Stimulated activated naive CD8-positive, alpha-beta T cell treated with anti-CD3 and anti-CD28 coated beads, Interleukin-15, Interleukin-2, amounts not matched to agents 100 ng/mL and 50 ng/mL, for 24 hours (primary cell): ENCODE measurements at regions not wholly inside any gene's neighbourhood (a gene's known extent, or its start where the extent isn't known, plus 50 kb on each side); places are given as distances from the start of the nearest gene placed in this dataset.
"Not testable (repeated sequence)": the region's sequence is repeated elsewhere in the genome, so short reads cannot be mapped to it uniquely, and the experiment has no call there.

Source experiments
- H3K27ac Mint-ChIP-seq: one replicate; pipeline ENCODE4 v1.8.0; 2021; ENCODE audit warnings: mild to moderate bottlenecking, mixed read lengths
- H3K27me3 Mint-ChIP-seq: one replicate; pipeline ENCODE4 v1.8.0; 2021; ENCODE audit warnings: mixed read lengths
- H3K36me3 Mint-ChIP-seq: one replicate; pipeline ENCODE4 v1.8.0; 2021; ENCODE audit warnings: low read depth, mixed read lengths
- H3K4me1 Mint-ChIP-seq: one replicate; pipeline ENCODE4 v1.8.0; 2021; ENCODE audit warnings: low read depth, mixed read lengths
- H3K4me3 Mint-ChIP-seq: one replicate; pipeline ENCODE4 v1.8.0; 2021; ENCODE audit warnings: mild to moderate bottlenecking, mixed read lengths
- H3K9me3 Mint-ChIP-seq: one replicate; pipeline ENCODE4 v1.8.0; 2021; ENCODE audit warnings: mixed read lengths

- Mint-ChIP-seq H3K36me3 (no peaks in the 10 kb centered on the region), H3K27ac (no peak overlapping the region), H3K4me1 (no peaks in the 10 kb centered on the region), H3K4me3 (no peak overlapping the region), H3K27me3 (peaks cover 4% of the 10 kb centered on the region), H3K9me3 (no peaks in the 10 kb centered on the region)
Measured at GRCh38 chr7:140283472-140283871, 106.7 kb upstream of the KDM7A start.

GRCh38 chr7:140281960-140282359 lies 105.2 kb upstream of the KDM7A start:
- Mint-ChIP-seq H3K9me3 (no peaks in the 10 kb centered on the region), H3K36me3 (no peaks in the 10 kb centered on the region), H3K27ac (no peak overlapping the region), H3K27me3 (peaks cover 4% of the 10 kb centered on the region), H3K4me3 (no peak overlapping the region), H3K4me1 (no peaks in the 10 kb centered on the region)

- H3K27ac Mint-ChIP-seq: no peak overlapping the region
- no peaks in the 10 kb centered on the region for H3K4me1 Mint-ChIP-seq
- no peaks in the 10 kb centered on the region for H3K36me3 Mint-ChIP-seq
- peaks cover 4% of the 10 kb centered on the region for H3K27me3 Mint-ChIP-seq
- no peak overlapping the region for H3K4me3 Mint-ChIP-seq
- H3K9me3 Mint-ChIP-seq: no peaks in the 10 kb centered on the region
Measured at GRCh38 chr7:140281255-140281654, 104.5 kb upstream of the KDM7A start.

GRCh38 chr7:140276001-140276400 lies 99.2 kb upstream of the KDM7A start:
- Mint-ChIP-seq H3K9me3 (no peaks in the 10 kb centered on the region), H3K27me3 (peaks cover 4% of the 10 kb centered on the region), H3K27ac (peak overlapping the region; percentile 3), H3K36me3 (no peaks in the 10 kb centered on the region), H3K4me1 (peaks cover 7% of the 10 kb centered on the region), H3K4me3 (no peak overlapping the region)

- H3K27ac Mint-ChIP-seq: peak overlapping the region; percentile 3
- peaks cover 7% of the 10 kb centered on the region for H3K4me1 Mint-ChIP-seq
- no peaks in the 10 kb centered on the region for H3K36me3 Mint-ChIP-seq
- no peaks in the 10 kb centered on the region for H3K27me3 Mint-ChIP-seq
- H3K9me3 Mint-ChIP-seq: no peaks in the 10 kb centered on the region
- H3K4me3 Mint-ChIP-seq: no peak overlapping the region
Measured at GRCh38 chr7:140275069-140275965, 98.5 kb upstream of the KDM7A start.

GRCh38 chr7:140273417-140273816 lies 96.6 kb upstream of the KDM7A start:
- Mint-ChIP-seq H3K4me3 (no peak overlapping the region), H3K4me1 (peaks cover 18% of the 10 kb centered on the region), H3K9me3 (no peaks in the 10 kb centered on the region), H3K27ac (no peak overlapping the region), H3K36me3 (no peaks in the 10 kb centered on the region), H3K27me3 (no peaks in the 10 kb centered on the region)

GRCh38 chr7:140271643-140271968 lies 94.8 kb upstream of the KDM7A start:
- H3K4me3 Mint-ChIP-seq, H3K27me3 Mint-ChIP-seq, H3K36me3 Mint-ChIP-seq, H3K9me3 Mint-ChIP-seq, H3K27ac Mint-ChIP-seq: not testable (repeated sequence)
- H3K4me1 Mint-ChIP-seq: peaks cover 30% of the 10 kb centered on the region

DNA sequence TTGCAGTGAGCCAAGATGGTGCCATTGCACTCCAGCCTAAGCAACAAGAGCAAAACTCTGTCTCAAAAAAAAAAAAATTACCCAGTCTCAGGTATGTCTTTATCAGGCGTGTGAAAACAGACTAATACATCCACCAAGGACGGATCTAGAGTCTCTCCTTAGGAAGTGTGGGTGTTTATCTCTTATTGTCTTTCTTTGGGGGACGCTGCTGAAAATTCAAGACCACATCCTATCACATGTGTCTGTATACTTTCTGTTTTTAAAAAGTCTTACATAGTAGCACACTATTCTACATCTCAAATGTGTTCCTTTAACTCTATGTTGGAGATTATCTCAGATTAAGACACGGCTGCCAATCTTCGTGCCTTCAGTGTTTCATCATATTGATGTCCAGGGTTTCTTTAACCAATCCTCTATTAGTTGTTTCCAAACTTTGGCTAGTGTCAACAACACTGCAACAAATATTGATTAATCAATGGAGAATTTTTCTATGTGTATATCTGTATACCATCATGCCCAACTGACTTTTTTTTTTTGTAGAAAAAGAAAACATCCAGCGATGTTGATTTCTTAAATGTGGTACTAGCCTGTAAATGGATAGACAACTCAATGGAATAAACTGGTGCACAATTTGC lies 92.3 kb upstream of the KDM7A start:
- Mint-ChIP-seq H3K4me3 (no peak overlapping the region), H3K36me3 (no peaks in the 10 kb centered on the region), H3K4me1 (peaks cover 28% of the 10 kb centered on the region), H3K27me3 (no peaks in the 10 kb centered on the region), H3K27ac (no peak overlapping the region), H3K9me3 (no peaks in the 10 kb centered on the region)

GRCh38 chr7:140267381-140268226 lies 90.8 kb upstream of the KDM7A start:
- Mint-ChIP-seq H3K36me3 (no peaks in the 10 kb centered on the region), H3K4me3 (no peak overlapping the region), H3K27me3 (no peaks in the 10 kb centered on the region), H3K4me1 (peaks cover 41% of the 10 kb centered on the region), H3K9me3 (no peaks in the 10 kb centered on the region), H3K27ac (no peak overlapping the region)

- no peaks in the 10 kb centered on the region for H3K9me3 Mint-ChIP-seq
- peaks cover 52% of the 10 kb centered on the region for H3K4me1 Mint-ChIP-seq
- peak overlapping the region; percentile 73 for H3K27ac Mint-ChIP-seq
- no peaks in the 10 kb centered on the region for H3K36me3 Mint-ChIP-seq
- H3K27me3 Mint-ChIP-seq: no peaks in the 10 kb centered on the region
- peak overlapping the region; percentile 63 for H3K4me3 Mint-ChIP-seq
Measured at GRCh38 chr7:140263277-140263676, 86.5 kb upstream of the KDM7A start.

- H3K27ac Mint-ChIP-seq: peak overlapping the region; percentile 67
- no peaks in the 10 kb centered on the region for H3K27me3 Mint-ChIP-seq
- H3K4me1 Mint-ChIP-seq: peaks cover 43% of the 10 kb centered on the region
- H3K9me3 Mint-ChIP-seq: no peaks in the 10 kb centered on the region
- peak overlapping the region; percentile 14 for H3K4me3 Mint-ChIP-seq
- peaks cover 1% of the 10 kb centered on the region for H3K36me3 Mint-ChIP-seq
Measured at GRCh38 chr7:140262242-140262903, 85.6 kb upstream of the KDM7A start.

GRCh38 chr7:140261522-140261921 lies 84.7 kb upstream of the KDM7A start:
- peaks cover 4% of the 10 kb centered on the region for H3K9me3 Mint-ChIP-seq
- H3K4me1 Mint-ChIP-seq: peaks cover 39% of the 10 kb centered on the region
- H3K36me3 Mint-ChIP-seq: peaks cover 5% of the 10 kb centered on the region
- no peak overlapping the region for H3K4me3 Mint-ChIP-seq
- H3K27ac Mint-ChIP-seq: no peak overlapping the region
- H3K27me3 Mint-ChIP-seq: no peaks in the 10 kb centered on the region

GRCh38 chr7:140261105-140261486 lies 84.3 kb upstream of the KDM7A start:
- Mint-ChIP-seq H3K27me3 (no peaks in the 10 kb centered on the region), H3K4me1 (peaks cover 38% of the 10 kb centered on the region), H3K4me3 (no peak overlapping the region), H3K36me3 (peaks cover 5% of the 10 kb centered on the region), H3K9me3 (peaks cover 4% of the 10 kb centered on the region), H3K27ac (no peak overlapping the region)

DNA sequence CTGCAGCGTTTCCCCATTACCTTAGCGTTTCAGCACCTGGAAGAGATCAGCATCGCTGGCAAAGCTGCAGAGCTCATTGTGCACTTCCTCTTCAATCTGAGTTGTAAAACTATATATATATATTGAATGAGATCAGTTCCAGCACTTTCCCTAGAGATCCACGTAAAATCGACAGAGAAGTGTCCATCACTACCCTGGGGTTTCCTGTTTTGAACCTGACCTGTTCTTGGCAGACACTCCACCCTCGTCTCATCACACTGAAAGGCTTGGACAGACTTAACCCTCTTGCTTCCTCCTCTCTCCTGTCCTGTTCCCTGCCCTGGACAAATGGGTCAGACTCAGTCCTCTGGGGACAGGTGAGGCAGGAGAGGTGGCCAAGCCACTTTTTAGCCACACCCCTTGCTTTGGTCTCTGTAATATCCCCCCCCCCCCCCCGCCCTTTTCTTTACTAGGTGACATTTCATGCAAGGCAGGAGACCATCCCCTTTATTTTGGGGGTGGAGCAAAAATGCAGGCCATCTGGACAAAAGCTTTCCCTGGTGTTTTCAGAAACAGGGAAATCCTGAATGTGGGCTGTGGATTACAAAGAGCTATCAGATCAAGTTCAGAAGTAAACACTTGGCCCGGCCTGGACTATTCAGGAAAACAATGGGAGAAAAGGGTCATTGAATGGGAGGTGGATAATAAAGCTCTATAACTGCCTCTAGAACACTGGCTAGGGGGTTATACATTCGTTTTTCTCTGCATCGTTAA lies 83.7 kb upstream of the KDM7A start:
- Mint-ChIP-seq H3K36me3 (peaks cover 5% of the 10 kb centered on the region), H3K4me1 (peaks cover 38% of the 10 kb centered on the region), H3K27ac (no peak overlapping the region)

More for the DNA sequence above, 83.7 kb upstream of the KDM7A start:
- no peak overlapping the region for H3K4me3 Mint-ChIP-seq
- H3K27me3 Mint-ChIP-seq: no peaks in the 10 kb centered on the region
- H3K9me3 Mint-ChIP-seq: peaks cover 4% of the 10 kb centered on the region
